ENCODE measurements at regions not wholly inside any gene's neighbourhood (a gene's known extent, or its start where the extent isn't known, plus 50 kb on each side); places are given as distances from the start of the nearest gene placed in this dataset.

DNA sequence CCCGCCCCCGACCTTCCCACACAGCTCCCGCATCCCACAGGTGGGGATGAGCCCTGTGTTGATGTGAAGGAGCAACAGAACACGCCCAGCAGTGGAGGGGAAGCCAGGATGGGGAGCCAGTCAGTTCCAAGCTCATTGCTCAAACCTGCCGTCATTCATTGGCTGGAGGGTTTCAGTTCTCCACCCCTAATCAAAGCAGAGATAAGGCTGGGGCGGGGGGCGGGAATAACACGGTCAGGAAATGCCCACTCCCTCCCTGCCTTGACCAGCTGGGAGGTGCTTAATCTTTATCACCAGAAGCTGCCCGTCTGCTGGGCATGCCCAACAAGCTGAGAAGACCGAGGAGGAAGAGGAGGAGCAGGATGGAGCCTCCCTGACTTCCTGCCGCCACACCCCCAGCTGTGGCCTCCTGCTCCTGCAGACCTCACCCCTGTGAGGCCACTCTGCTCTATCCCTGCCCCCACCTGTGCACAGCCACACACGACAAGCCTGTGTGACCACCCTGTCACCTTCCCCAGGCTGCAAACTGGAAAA, 265.1 kb downstream of the ZEB1 start:
- Mint-ChIP-seq H3K36me3 (no peaks in the 10 kb centered on the region), H3K4me3 (no peak overlapping the region), H3K27me3 (peaks cover 37% of the 10 kb centered on the region), H3K27ac (no peak overlapping the region), H3K4me1 (peaks cover 12% of the 10 kb centered on the region), H3K9me3 (no peaks in the 10 kb centered on the region)
- no peak for ATAC-seq

DNA sequence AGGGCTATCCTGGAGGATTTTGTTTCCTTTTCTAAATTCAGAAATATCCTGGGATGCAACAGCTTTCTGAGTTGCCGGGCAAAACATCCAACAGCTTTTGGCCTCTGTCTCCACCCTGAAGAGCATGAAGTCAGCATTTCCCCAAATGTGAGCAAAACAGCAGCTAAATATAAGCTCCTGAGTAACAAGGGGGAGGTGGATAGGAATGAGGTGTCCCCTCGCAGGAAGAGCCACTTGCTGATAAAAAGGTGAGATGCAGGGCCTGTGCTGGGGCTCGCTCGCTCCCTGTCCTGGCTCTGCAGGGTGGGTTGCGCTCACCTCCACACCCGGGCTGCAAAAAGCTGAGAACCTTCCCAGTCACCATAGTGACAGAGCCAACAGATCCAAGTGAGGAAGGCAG, 264.3 kb downstream of the ZEB1 start:
- Mint-ChIP-seq H3K36me3 (no peaks in the 10 kb centered on the region), H3K9me3 (no peaks in the 10 kb centered on the region), H3K4me3 (no peak overlapping the region), H3K27me3 (peaks cover 37% of the 10 kb centered on the region), H3K27ac (no peak overlapping the region), H3K4me1 (peaks cover 12% of the 10 kb centered on the region)
- ATAC-seq: no peak

DNA sequence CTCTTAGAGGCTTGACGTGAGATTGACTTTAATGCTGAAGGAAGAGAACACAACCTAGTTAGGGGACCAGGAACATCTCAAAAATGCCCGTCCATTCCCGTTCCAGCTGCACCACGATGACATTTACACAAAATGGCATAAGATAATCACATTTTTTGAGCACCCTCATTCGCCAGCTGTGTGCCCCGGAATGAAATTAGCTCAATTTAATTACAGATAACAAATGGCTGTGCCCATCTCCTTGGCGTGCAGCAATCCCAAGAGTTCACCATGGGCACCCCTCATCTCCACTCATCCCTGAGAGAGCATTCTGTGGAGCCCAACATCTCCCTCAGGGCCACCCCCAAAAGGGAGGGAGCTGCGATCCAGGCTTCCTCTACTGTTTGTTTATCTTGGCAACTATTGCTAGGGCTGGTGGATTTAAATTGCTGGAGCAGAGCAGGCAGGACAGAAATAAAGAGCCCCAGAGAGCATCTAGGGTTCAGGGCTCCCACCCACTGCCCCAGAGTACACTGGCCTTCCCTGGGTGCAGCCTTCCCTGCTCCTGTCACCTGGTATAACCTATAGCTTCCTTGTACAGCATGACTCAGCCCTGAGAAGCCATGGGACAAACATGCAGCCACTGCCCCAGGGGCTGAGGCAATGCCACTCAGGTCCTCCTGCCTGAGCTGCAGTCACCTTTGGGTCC, 263.5 kb downstream of the ZEB1 start:
- no peaks in the 10 kb centered on the region for H3K9me3 Mint-ChIP-seq
- peak overlapping the region; percentile 17 for H3K27ac Mint-ChIP-seq
- H3K4me1 Mint-ChIP-seq: peaks cover 12% of the 10 kb centered on the region
- H3K27me3 Mint-ChIP-seq: peaks cover 29% of the 10 kb centered on the region
- no peaks in the 10 kb centered on the region for H3K36me3 Mint-ChIP-seq
- no peak overlapping the region for H3K4me3 Mint-ChIP-seq
- no peak for ATAC-seq

DNA sequence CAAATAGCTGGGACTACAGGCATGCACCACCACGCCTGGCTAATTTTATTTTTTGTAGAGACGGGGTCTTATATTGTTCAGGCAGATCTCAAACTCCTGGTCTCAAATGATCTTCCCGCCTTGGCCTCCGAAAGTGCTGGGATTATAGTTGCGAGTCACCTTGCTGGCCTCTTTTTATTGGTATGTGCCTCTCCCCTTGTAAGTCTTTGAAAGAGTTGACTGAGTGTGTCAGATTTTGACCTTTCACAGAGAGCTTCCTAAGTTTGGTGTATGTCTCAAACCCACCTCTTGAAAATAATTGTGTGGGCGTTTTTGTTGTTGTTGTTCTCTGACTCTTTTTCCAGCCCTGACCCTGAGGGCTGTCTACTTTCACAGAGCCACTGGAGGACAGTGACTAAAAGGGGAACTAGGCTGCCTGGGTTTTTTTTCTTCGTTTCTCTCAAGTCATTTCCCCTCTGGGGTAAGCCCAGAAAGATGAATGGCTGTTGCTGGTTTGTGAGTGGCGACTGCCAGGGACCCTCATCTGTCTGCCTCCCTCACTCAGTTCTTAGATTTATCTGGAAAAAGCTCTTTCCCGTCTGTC, 262.8 kb downstream of the ZEB1 start:
- Mint-ChIP-seq H3K36me3 (no peaks in the 10 kb centered on the region), H3K4me3 (no peak overlapping the region), H3K27me3 (peaks cover 25% of the 10 kb centered on the region), H3K9me3 (peaks cover 3% of the 10 kb centered on the region), H3K4me1 (peaks cover 12% of the 10 kb centered on the region), H3K27ac (peak overlapping the region; percentile 17)
- peak; percentile 78 for ATAC-seq

DNA sequence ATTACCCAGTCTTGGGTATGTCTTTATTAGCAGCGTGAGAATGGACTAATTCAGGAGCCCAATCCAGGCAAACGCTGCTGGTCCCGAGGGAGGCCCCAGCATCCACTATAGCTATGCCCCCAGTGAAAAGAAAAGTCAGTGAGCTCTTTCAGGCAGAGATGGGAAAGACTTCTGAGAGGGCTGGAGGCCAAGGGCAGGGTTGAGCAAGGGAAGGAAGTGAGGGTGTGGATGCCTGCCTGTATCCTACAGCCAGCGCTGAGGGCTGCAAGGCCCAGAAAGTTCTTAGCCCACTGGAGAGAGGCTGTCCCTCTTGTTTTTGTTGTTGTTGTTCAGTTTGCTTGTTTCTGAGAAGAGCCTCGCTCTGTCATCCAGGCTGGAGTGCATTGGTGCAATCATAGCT, 261.6 kb downstream of the ZEB1 start:
- Mint-ChIP-seq H3K9me3 (peaks cover 5% of the 10 kb centered on the region), H3K36me3 (no peaks in the 10 kb centered on the region), H3K27me3 (peaks cover 24% of the 10 kb centered on the region), H3K4me3 (no peak overlapping the region), H3K27ac (no peak overlapping the region), H3K4me1 (peaks cover 12% of the 10 kb centered on the region)
- no peak for ATAC-seq
